HCEC 1CT (cell line): ENCODE measurements at regions not wholly inside any gene's neighbourhood (a gene's known extent, or its start where the extent isn't known, plus 50 kb on each side); places are given as distances from the start of the nearest gene placed in this dataset.
"Not testable (repeated sequence)": the region's sequence is repeated elsewhere in the genome, so short reads cannot be mapped to it uniquely, and the experiment has no call there.

Experiments used
- DNase-seq: peaks from one replicate; pipeline ENCODE4 v3.0.0-alpha.2; 2017

- DNase-seq = no peak
These were observed 246.2 kb downstream of the LNPK start for GRCh38 chr2:175755656-175756386.

GRCh38 chr2:175755169-175755568 lies 246.9 kb downstream of the LNPK start:
- DNase-seq = no peak

GRCh38 chr2:175750195-175750594 lies 251.9 kb downstream of the LNPK start:
- no peak for DNase-seq

GRCh38 chr2:175745911-175746310 lies 256.2 kb downstream of the LNPK start:
- DNase-seq = no peak

GRCh38 chr2:175744000-175744399 lies 258.1 kb downstream of the LNPK start:
- no peak for DNase-seq

- peak; percentile 68 for DNase-seq
These were observed 259.1 kb downstream of the LNPK start for GRCh38 chr2:175743011-175743410.

GRCh38 chr2:175742367-175742766 lies 259.7 kb downstream of the LNPK start:
- DNase-seq = peak; percentile 75

GRCh38 chr2:175741164-175741563 lies 260.9 kb downstream of the LNPK start:
- DNase-seq = no peak

GRCh38 chr2:175737722-175738361 lies 264.2 kb downstream of the LNPK start:
- no peak for DNase-seq

GRCh38 chr2:175734686-175735085 lies 267.4 kb downstream of the LNPK start:
- DNase-seq = no peak

- DNase-seq = no peak
These were observed 269.5 kb downstream of the LNPK start for GRCh38 chr2:175732531-175732930.

- no peak for DNase-seq
These were observed 272.0 kb downstream of the LNPK start for GRCh38 chr2:175730050-175730449.

GRCh38 chr2:175729049-175729706 lies 272.9 kb downstream of the LNPK start:
- no peak for DNase-seq

GRCh38 chr2:175728032-175728431 lies 274.0 kb downstream of the LNPK start:
- no peak for DNase-seq

- peak; percentile 81 for DNase-seq
These were observed 275.8 kb downstream of the LNPK start for GRCh38 chr2:175726223-175726622.

- DNase-seq = no peak
These were observed 292.8 kb downstream of the LNPK start for GRCh38 chr2:175709248-175709647.

- DNase-seq = no peak
These were observed 294.7 kb downstream of the LNPK start for GRCh38 chr2:175707322-175707721.

- not testable (repeated sequence) for DNase-seq
These were observed 297.5 kb downstream of the LNPK start for GRCh38 chr2:175704568-175704967.

GRCh38 chr2:175698061-175698460 lies 304.0 kb downstream of the LNPK start:
- no peak for DNase-seq

GRCh38 chr2:175690113-175690837 lies 311.8 kb downstream of the LNPK start:
- DNase-seq = peak; percentile 54

GRCh38 chr2:175688243-175688642 lies 313.8 kb downstream of the LNPK start:
- DNase-seq = no peak

- no peak for DNase-seq
These were observed 314.6 kb downstream of the LNPK start for GRCh38 chr2:175687465-175687864.

GRCh38 chr2:175686002-175686401 lies 316.1 kb downstream of the LNPK start:
- DNase-seq = no peak
